NCI-H1694 treated with DMSO at 0.1 percent for 48 hours (cell line): ENCODE measurements at regions not wholly inside any gene's neighbourhood (a gene's known extent, or its start where the extent isn't known, plus 50 kb on each side); places are given as distances from the start of the nearest gene placed in this dataset.

ENCODE experiments used
- DNase-seq: peaks from one replicate; lab custom pipeline; 2025; lab: John Stamatoyannopoulos, UW

DNA sequence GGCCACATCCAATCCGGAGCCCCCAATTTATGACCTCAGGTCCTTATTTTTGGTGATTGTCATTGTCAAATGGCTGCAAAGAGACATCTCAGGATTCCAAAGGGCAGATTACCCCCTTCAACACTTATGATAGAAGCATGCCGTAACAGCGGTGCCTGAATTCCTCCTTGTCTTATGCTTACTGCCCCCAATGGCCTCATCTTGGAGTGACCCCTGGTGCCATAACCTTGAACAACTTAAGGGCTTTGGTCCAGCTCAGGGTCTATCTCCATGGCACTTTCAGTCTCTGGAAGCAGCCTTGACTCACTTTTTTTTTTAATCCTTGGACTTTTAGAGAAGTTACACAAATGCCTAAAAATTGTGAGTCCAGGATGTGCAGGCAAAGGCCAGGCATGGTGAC is 171.6 kb upstream of the ZNF507 start:
- DNase-seq = no peak

DNA sequence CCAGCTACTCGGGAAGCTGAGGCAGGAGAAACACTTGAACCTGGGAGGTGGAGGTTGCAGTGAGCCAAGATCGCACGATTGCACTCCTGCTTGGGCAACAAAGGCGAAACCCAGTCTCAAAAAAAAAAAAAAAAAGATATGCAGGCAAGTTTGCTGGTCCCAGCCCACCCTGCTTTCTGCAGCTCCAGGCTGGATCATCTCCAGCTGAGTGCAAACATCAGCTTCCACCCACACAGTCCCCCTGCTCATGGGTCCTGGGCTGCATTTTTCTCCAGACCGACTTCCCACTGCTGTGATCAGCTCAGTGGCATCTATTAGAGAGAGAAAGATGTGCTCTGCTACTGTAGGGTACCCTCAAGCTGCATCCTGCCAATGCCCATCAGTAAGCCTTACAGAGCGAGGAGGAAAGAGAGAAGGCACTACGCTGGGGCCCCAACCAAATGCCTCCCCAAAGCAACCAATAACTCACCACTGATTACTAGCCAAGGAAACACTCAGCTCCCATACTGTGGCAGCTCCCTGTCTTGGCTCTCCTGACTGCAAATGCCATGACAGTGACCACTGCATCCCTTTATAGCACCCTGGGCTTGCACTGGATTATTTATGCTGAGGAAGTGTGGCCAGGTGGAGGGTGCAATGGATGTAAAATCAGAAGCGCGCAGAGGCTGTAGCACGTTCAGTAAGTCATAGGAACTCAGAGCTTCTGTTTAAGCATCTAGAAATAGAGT is 170.9 kb upstream of the ZNF507 start:
- DNase-seq = no peak

DNA sequence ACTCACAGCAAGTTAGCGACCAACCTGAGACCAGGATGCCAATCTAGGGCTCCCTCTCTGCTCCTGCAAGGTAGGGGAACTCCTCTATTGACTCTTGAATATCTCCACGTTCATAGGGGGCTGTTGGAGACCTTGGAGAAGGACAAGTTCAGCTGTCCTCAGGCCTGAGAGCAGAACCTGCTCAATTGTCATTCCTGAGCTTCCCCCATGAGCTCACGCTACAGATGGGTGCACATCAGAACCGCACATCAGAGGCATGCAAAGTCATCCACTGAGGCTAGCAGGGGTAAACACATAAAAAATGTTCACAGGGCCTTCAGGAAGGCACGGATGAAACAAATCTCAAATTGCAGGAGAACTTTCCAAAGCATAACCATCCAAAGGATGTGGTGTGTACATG is 168.8 kb upstream of the ZNF507 start:
- no peak for DNase-seq

DNA sequence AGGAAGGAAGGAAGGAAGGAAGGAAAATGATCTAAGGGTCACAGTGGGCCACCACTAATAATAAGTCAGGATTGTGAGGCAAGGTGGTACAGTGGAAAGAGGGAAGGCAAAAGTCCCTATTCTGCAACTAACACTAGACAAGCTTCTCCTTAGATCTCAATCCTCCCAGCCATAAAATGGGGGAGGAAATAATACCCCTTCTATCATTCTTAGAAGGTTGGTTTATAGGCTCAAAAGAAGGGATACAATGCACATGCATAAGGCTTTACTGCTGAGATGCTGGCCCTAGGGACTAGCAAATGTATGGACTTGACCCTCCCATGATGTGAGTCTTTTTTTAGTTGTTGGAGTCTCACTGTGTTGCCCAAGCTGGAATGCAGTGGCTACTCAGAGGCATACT is 167.7 kb upstream of the ZNF507 start:
- DNase-seq = no peak

DNA sequence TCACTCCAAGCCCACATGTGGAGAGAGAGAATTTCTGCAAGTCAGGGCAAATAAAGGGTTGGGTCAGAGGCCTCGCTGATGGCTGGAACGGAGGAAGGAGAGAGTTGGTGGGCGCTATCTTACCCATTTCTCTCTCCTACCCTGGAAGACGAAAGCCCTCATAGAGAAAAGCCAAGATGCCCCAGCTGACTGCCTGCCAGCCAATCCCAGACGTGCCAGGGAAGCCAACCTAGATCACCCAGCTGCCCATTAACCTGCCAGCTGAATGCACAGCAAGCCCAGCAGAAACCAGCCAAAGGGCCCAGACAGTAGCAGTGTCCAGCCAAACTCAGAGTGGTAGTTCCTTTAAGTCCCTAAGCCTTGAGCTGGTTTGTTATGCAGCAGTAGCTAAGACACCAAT is 167.0 kb upstream of the ZNF507 start:
- no peak for DNase-seq

DNA sequence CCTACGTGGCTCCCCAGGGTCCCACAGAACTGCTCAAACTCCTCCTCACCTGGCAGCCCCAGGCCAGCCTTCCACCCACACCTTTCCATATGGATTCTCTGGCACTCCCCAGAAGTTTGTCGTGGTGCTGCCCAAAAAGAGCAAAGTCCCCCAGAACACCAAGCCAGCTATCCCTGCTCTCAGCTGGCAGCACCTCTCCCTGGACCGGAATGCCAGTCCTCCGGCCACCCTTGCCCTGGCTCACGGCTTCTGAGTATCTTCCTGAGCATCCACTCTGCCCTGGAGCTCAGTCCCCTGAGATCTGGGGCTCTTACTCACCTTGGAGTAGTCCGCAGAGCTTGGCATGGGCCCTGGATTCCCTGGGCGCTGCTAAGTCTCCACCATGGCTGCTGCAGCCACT is 166.5 kb upstream of the ZNF507 start:
- no peak for DNase-seq

DNA sequence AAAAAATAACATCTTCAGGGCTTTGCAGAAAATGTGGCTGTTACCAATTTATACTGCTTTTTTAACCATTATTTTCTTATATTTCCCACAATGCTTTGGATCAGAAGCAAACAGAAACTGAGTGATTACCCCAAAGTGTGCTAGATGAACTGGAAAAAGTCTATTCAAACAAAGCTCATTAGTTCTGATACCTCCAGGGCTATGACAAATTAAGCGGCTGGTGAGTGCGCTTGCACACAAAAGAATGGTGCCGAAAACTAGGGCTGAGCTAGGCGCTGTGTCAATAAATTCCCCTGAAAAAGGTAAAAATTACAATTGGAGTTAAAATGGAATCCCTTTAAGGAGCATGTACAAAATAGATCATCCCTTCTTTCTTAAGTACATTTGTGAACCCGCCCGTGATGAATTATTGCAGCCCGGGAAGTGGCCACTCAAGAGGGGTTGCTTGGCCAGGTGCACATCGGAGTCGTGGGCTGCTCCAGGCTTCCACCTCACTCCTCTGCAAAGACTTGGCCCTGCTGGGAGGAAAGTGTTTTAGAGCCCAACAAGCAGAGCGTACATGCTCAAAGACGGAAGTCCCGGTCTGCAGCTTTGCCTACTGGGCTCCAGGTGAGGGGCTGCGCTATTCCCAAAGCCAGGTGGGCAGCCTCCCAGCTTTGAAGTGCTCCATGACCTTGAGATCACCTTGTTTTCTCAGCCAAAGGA is 164.0 kb upstream of the ZNF507 start:
- DNase-seq = no peak

DNA sequence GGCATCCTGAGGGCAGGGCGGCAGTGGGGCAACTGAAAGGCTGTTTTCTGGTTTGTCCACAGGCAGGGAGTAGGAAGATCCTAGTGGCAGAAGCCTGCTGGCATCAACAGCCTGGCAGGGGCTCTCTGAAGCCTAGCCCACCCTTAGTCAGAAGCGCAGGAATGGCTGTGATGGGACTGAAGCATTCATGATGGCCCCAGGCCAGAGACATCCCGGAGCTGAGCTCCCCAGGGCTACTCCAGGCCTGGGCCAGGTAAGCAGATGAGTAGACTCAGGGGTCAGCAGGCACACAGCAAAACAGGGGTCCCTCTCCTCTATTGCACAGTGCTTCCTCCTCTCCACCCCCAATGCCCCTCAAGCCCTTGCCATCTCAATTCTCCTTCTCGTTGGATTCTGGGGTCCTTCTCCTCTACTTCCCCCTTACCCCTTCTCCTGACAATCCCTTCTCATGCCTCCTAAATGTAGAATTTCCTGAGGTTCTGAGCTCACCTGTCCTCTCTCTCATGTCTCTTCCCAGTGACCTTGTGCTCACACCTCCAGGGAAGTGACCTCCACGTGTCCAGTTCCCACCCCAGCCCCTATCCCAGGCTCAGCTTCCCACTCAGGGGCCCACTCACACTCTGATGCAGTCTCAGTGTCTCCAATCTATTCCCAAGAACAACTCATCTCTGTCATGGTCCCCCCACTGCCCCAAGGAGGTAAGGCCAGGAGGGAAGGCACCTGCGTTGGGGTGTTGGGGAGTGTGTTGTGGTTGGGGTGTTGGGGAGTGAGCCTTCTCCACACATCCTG is 158.7 kb upstream of the ZNF507 start:
- no peak for DNase-seq

DNA sequence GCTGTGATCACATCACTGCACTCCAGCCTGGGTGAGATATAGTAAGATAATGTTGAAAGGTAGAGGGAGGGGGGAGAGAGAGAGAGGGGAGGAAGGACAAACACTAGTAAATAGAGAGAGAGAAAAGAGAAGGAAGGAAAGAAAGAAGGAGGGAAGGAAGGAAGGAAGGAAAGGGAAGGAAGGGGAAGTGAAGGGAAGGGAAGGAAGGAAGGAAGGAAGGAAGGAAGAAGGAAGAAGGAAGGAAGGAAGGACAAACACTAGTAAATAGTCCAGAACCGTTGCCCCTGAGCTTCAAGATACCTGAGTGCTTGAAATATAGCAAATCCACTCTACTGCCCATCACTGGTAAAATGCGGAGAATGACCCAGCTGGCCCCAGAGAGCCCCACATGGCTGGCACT is 156.5 kb upstream of the ZNF507 start:
- DNase-seq = no peak

DNA sequence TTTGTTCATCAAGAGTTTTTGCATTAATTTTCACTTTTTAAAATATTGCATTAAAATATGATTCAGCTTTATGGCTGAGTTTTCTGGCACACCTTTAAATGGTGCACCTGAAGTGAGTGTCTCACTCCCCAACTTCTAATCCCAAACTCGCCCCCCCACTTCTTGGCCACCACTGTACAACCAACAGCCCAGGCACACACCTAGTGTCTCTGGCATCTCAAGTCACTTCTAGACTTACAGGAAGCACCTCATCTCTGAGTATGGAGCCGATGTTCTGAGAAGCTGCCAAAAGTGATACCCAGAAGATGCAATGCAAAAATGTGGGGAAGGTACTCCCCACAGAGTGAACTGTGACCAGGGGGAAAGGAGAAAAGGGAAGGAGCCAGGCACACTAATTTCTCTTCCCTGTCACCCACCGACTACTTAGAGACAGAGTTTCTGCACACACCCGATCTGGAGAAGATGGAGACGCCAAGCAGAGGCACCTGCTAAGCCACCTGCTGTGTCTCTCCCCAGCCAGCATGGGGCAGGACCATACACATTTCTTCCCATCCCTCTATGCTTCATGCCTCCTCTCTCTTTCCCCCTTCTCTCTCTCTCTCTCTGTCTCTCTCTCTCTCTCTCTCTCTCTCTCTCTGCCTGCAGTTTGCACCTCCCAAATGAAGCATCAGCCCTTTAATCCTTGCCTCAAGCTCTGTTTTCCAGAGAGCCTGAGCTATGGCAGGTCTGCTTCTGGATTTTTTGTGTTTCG is 155.3 kb upstream of the ZNF507 start:
- no peak for DNase-seq

DNA sequence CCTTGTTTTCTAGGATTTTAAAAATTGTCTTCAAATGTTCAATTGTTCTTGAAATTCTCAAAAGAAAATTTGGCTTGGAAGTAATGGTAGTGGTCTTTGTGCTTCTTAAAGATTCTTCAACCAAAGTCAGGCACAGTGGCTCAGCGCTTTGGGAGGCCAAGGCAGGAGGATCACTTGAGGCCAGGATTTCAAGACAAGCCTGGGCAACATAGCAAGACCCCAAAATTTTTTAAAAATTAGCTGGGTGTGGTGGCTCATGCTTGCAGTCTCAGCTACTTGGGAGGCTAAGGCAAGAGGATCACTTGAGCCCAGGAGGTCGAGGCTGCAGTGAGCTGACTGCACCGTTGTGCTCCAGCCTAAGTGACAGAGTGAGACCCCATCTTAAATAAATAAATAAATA is 153.5 kb upstream of the ZNF507 start:
- DNase-seq = no peak

DNA sequence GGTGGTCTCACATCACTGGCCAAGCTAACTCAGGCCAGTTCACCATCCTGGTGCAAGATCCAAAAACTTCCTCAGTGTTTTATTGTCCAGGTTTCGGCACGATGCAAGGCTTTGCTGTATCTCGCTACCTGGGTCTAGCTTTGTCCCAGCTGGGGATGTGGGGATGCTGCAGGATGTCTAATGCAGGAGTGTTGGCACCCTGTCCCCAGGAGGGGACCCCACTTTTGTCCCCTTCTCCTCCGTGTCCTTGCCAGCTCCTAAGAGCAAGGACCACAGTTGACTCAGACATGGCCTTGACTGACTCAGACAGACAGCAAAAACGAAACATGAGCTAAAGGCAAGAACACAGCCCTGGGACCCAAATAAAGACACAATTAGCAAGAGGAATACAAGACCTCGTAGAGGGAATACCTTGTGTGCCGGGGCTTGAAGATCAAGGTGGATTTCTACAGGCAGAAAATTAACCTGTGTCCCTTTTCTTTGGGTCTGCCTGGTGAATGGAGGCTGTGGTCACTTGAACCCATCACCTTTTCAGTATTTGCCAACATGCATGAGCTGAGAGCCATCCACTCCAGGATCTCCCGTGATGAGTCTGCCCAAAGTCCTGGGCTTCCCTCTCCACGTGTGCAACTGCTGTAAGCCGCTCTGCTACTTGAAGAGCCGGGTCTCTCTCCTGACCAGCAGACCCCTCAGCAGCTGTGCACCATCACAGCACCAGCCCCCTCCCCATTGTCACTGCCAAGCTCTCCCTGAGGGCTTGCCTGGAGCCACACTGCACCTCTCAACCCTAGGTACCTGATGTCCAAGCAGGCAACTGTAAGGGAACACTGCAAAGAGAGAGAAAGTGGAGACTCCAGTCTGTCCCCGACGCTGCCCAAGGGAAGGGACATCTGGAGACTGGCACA is 149.5 kb upstream of the ZNF507 start:
- no peak for DNase-seq

DNA sequence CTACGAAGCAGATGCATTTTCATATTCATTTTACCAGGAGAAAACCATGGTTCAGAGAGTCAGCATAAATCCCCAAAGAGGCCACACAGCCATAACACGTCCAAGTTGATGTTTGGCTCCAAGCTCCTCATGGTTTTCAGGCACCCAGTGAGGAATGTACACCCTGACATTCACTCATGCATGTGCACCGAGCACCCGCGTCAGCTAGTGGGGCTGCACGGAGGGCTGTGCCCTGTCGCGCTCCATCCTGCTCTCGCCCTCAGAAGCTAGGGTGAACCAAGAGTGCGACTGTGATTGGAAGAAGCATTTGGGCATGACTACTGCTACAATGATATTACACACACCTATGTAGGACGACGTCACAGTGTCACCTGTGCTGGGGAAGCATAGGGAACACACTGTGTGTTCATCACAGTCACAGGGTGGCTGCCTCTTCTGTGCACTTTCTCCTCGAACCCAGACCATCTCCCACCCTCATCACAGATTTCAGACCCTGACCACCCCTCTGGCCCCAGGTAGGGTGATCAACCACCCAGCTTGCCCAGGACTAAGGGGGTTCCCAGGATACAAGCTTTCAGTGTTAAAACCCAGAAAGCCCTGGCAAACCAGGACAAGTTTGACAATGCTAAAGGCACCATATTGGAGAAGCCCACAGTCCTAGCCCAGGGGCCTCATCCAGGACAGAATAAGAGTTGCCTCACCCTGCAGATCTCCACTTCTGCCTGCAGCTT is 148.6 kb upstream of the ZNF507 start:
- DNase-seq = no peak

DNA sequence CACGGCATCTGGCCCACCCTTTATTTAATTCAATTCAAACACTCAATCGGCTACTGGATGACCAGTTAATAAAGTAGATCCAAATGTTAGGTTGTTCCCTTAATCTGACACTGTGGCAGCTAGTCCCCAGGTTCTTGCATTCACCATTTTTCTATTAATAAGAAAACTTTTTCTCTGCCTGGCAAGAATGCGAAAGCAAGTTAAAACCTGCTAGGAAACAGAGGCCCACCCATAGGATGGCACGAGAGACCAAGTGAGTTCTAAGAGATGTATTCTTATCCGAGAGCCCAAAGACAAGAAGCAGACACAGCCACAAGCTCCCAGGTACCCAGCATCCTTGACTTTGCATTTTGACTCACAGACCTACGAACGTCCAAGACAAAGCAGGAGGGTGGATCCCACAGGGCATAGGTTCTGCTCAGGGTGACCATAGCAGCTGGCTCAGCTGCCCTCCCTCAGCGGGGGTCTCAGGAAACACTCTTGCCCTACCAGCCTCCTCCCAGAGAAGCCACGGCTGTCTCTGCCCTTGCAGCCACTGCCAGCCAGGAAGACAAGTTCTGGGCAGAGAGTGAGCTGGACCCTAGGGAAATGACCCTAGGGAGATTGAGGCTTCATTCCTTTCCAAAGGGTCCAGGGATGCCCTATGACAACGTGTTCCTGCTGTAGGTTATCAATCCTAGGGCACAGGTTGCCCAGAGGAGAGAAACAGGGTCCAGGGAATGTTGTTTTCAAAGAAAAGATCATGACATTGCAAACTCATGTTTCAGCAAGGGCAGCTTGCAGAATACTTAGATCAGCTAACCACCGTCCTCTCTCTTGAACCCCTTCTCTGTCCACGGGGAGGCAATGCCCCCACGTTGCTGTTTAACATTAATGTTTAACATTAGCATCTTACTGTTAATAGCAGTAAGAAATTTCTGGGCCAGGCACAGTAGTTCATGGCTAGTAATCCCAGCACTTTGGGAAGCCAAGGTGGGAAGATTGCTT is 147.2 kb upstream of the ZNF507 start:
- DNase-seq = no peak

DNA sequence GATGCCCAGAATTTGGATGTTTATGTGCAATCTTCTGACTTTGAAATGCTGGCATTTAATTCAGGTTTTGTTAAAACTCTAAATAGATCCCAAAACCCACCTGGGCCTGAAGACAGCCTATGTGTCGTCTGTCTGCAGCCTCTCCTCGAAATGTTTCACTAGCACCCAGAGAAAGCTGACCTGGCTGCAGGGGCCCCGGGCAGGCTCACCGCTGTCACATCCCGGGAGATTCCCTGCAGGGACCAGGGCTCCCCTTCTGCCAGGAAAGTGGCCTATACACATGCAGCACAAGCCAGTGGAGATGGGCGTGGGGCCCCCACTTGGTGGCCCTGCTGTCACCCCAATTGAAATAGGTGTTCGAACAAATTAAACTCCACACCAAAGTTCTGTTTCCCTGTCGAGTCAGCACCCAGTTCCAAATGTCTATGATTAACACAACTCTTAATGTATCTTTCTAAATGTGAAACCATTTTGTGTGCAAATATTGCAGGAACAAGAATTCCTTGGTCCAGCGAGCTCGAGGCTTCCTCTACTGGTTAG is 145.8 kb upstream of the ZNF507 start:
- DNase-seq = no peak

DNA sequence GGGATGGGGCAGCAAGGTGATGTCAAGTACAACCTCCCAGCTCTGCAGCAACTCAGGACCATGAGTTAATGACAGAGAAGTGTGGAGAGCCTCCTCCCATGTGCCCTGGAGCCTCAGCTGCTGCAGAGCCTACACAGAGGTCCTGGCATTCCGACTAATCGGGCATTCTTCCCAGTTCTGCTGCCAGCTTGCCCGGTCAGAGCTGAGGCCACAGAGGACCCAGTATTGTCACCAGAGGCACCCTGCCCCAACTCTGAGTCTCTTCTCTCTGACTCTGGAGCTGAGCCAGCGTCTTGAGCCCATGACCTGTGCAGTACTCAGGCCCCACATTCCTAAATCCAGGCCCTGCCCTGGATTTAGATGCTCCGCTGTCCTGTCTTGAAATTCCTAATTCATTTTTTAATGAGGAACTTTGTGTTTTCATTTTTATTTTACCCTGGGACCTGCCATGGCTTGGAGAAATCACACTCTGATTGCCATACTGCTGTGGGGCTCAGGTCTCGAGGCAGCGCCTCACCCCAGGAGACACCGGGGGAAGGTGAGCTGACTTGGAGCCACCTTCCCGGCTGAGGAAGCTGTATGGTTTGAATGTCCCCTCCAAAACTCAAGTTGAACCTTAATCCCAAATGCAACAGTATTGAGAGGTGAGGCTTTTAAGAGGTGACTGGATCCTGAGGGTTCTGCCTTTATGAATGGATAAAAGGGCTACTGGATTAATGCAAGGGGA is 144.9 kb upstream of the ZNF507 start:
- DNase-seq = no peak

DNA sequence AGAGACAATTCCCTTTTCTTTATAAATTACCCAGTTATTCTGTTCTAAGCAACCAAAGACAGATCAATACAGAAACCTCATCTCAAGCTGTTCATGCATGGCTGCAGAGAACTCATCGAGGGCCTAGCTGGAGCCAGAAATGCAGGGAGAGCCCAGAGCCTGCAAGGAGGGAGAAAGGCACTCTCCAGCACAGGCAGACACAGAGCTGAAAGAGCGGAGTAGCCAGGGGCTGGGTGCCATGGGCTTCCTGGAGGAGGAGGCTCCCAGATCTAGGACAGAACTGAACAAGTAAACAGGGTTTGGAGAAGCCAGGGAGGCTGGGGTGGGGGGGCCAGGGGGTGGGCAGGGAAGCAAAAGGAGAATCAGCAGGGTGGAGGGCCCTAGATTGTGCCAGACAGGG is 144.2 kb upstream of the ZNF507 start:
- DNase-seq = no peak

DNA sequence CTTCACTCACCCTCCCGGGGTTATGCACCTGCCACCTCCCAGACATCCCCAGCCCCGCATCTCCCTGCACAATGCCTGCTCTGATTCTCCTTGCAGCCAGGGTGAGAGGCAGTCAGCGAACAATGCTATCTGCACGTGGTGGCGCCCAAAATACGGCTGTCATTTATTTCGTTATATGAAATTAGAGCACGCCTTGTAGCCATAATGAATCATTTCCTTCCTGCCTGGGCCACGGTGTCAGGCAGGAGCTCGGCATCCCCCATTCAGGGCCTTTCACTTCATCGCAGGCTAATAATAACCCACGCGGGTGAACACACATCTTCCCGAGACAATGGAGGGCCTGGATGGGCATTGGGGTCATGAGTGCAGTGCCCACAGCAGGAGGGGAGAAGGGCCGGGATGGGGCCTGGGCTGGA is 143.8 kb upstream of the ZNF507 start:
- no peak for DNase-seq
